HL-60 (cell line): ENCODE measurements at regions not wholly inside any gene's neighbourhood (a gene's known extent, or its start where the extent isn't known, plus 50 kb on each side); places are given as distances from the start of the nearest gene placed in this dataset.

Experiments
- DNase-seq, 2 experiments: peaks; one replicate each; pipeline ENCODE4 v3.0.0-alpha.2; 2010 to 2020; ENCODE audit warnings: low read depth in 1 of 2, low spot score in 1 of 2
- H3K27ac ChIP-seq: fragments of 250-450 bp; sonication (Bioruptor Pico); replicated peaks from 2 replicates; pipeline ENCODE4 v1.5.1; 2020; ENCODE audit warnings: mild to moderate bottlenecking, moderate library complexity
- H3K27me3 ChIP-seq: fragments of 250-450 bp; sonication (Bioruptor Pico); 2 replicates; pipeline ENCODE4 v1.5.1; 2021; ENCODE audit warnings: mild to moderate bottlenecking, moderate library complexity; ENCODE audit not compliant: insufficient read depth, poor library complexity, severe bottlenecking
- H3K4me3 ChIP-seq: replicated peaks from 2 replicates; pipeline ENCODE4 v1.5.1; 2011; ENCODE audit warnings: mild to moderate bottlenecking, control low read depth, low read length; ENCODE audit not compliant: insufficient read depth
- GABPA ChIP-seq: IDR thresholded peaks from 2 replicates; pipeline ENCODE4 v1.6.1; 2012; ENCODE audit warnings: low read depth
- POLR2AphosphoS5 ChIP-seq: IDR thresholded peaks from 2 replicates; pipeline ENCODE4 v1.6.1; 2012; ENCODE audit warnings: low read depth
- SPI1 ChIP-seq: IDR thresholded peaks from 2 replicates; pipeline ENCODE4 v1.6.1; 2012; ENCODE audit warnings: low read depth, mild to moderate bottlenecking, borderline replicate concordance
- TF ChIP-seq, protein P1 (sequence below): IDR thresholded peaks from 2 replicates; pipeline ENCODE4 v1.6.1; 2012; ENCODE audit warnings: low read depth; ENCODE audit not compliant: insufficient replicate concordance
- TF ChIP-seq, protein P2 (sequence below): IDR thresholded peaks from one replicate; pipeline ENCODE4 v1.5.1; 2011; ENCODE audit warnings: low read length, control low read depth, inconsistent platforms; ENCODE audit not compliant: insufficient read depth

- Histone ChIP-seq H3K4me3 (no peak overlapping the region), H3K27ac (no peak overlapping the region; the same call in 1 of the 2 replicates), H3K27me3 (no peaks in the 10 kb centered on the region)
- no peak for DNase-seq
- TF ChIP-seq SPI1: no peak
- no peak for TF ChIP-seq POLR2AphosphoS5
- no peak for TF ChIP-seq GABPA
- TF ChIP-seq, protein P1, sequence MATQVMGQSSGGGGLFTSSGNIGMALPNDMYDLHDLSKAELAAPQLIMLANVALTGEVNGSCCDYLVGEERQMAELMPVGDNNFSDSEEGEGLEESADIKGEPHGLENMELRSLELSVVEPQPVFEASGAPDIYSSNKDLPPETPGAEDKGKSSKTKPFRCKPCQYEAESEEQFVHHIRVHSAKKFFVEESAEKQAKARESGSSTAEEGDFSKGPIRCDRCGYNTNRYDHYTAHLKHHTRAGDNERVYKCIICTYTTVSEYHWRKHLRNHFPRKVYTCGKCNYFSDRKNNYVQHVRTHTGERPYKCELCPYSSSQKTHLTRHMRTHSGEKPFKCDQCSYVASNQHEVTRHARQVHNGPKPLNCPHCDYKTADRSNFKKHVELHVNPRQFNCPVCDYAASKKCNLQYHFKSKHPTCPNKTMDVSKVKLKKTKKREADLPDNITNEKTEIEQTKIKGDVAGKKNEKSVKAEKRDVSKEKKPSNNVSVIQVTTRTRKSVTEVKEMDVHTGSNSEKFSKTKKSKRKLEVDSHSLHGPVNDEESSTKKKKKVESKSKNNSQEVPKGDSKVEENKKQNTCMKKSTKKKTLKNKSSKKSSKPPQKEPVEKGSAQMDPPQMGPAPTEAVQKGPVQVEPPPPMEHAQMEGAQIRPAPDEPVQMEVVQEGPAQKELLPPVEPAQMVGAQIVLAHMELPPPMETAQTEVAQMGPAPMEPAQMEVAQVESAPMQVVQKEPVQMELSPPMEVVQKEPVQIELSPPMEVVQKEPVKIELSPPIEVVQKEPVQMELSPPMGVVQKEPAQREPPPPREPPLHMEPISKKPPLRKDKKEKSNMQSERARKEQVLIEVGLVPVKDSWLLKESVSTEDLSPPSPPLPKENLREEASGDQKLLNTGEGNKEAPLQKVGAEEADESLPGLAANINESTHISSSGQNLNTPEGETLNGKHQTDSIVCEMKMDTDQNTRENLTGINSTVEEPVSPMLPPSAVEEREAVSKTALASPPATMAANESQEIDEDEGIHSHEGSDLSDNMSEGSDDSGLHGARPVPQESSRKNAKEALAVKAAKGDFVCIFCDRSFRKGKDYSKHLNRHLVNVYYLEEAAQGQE: no peak
- TF ChIP-seq, protein P2, sequence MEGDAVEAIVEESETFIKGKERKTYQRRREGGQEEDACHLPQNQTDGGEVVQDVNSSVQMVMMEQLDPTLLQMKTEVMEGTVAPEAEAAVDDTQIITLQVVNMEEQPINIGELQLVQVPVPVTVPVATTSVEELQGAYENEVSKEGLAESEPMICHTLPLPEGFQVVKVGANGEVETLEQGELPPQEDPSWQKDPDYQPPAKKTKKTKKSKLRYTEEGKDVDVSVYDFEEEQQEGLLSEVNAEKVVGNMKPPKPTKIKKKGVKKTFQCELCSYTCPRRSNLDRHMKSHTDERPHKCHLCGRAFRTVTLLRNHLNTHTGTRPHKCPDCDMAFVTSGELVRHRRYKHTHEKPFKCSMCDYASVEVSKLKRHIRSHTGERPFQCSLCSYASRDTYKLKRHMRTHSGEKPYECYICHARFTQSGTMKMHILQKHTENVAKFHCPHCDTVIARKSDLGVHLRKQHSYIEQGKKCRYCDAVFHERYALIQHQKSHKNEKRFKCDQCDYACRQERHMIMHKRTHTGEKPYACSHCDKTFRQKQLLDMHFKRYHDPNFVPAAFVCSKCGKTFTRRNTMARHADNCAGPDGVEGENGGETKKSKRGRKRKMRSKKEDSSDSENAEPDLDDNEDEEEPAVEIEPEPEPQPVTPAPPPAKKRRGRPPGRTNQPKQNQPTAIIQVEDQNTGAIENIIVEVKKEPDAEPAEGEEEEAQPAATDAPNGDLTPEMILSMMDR: no peak
Observed at GRCh38 chr15:31271711-31272557, 54.7 kb upstream of the KLF13 start.

DNA sequence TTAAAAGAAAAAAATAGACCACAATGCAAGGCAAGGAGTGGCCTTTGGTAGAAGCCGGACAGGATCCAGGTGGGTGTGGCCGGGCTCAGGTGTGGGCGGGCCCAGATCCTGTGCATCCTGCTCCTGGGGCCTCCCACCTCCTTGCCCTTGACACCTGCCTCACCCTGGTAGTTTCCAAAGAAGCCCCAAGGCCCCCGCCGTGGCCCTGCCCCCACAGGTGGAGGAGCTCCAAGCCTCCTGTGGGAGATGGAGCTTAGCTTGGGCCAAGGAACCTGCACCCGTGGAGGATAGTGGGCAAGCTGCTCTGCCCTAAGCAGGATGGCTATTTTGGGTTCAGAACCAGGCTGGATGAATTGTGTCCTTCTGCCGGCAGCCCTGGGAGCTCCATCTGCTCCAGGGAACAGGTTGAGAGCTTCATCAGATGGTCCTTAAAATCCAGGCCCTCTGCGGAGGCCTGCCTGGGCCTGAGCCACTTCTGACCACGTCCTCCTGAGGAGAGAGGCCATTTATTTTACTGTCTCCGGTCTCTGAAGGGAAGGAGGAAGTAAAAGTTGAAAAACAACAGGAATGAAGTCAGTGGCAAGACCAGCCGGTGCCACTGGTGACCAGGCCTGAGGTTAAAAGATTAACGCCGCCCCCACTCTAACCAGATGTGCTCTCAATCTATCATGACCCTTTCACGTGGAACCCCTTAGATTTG is 53.9 kb upstream of the KLF13 start:
- peak in 1 of 2 experiments; percentile 28 for DNase-seq
- Histone ChIP-seq H3K4me3 (no peak overlapping the region), H3K27me3 (no peaks in the 10 kb centered on the region), H3K27ac (peak overlapping the region; percentile 59)
- TF ChIP-seq POLR2AphosphoS5 (no peak), GABPA (no peak), SPI1 (no peak)
- TF ChIP-seq, protein P2: no peak
- TF ChIP-seq, protein P1: no peak

- H3K27me3 ChIP-seq: no peaks in the 10 kb centered on the region
- TF ChIP-seq, protein P2: no peak
- DNase-seq: no peak
- peak overlapping the region; percentile 59 for H3K27ac ChIP-seq
- no peak overlapping the region for H3K4me3 ChIP-seq
Observed at GRCh38 chr15:31273258-31273941, 53.2 kb upstream of the KLF13 start.
